ENCODE measurements at regions not wholly inside any gene's neighbourhood (a gene's known extent, or its start where the extent isn't known, plus 50 kb on each side); places are given as distances from the start of the nearest gene placed in this dataset.
"Not testable (repeated sequence)": the region's sequence is repeated elsewhere in the genome, so short reads cannot be mapped to it uniquely, and the experiment has no call there.

- DNase-seq (ENCODE audit: low spot score) (no peak), FAIRE-seq (no peak)
Measured at GRCh38 chr21:18114810-18115209, 129.8 kb upstream of the CHODL start.

GRCh38 chr21:18104802-18105201 lies 139.8 kb upstream of the CHODL start:
- FAIRE-seq (no peak), DNase-seq (ENCODE audit: low spot score) (no peak)

GRCh38 chr21:18096413-18096812 lies 148.2 kb upstream of the CHODL start:
- DNase-seq (ENCODE audit: low spot score); FAIRE-seq: not testable (repeated sequence)

GRCh38 chr21:18089786-18090185 lies 154.8 kb upstream of the CHODL start:
- DNase-seq (ENCODE audit: low spot score) (no peak), FAIRE-seq (no peak)

- no peak for FAIRE-seq
- no peak for DNase-seq (ENCODE audit: low spot score)
Measured at GRCh38 chr21:18070392-18070791, 174.2 kb upstream of the CHODL start.

- FAIRE-seq = no peak
- DNase-seq (ENCODE audit: low spot score) = no peak
Measured at GRCh38 chr21:18069875-18070274, 174.8 kb upstream of the CHODL start.

- no peak for FAIRE-seq
Measured at GRCh38 chr21:18060402-18060801, 184.2 kb upstream of the CHODL start.

GRCh38 chr21:18058731-18059398 lies 185.8 kb upstream of the CHODL start:
- DNase-seq (ENCODE audit: low spot score) (no peak), FAIRE-seq (no peak)

More at GRCh38 chr21:18060402-18060801, 184.2 kb upstream of the CHODL start:
- DNase-seq (ENCODE audit: low spot score) = no peak

- FAIRE-seq = no peak
- no peak for DNase-seq (ENCODE audit: low spot score)
Measured at GRCh38 chr21:18053151-18053550, 191.5 kb upstream of the CHODL start.

- no peak for DNase-seq (ENCODE audit: low spot score)
- FAIRE-seq = no peak
Measured at GRCh38 chr21:18049461-18049860, 195.2 kb upstream of the CHODL start.

- FAIRE-seq = no peak
Measured at GRCh38 chr21:18041012-18041411, 203.6 kb upstream of the CHODL start.

GRCh38 chr21:18030248-18030647 lies 211.1 kb upstream of the C21orf91 start:
- DNase-seq (ENCODE audit: low spot score) = no peak
- no peak for FAIRE-seq

More at GRCh38 chr21:18041012-18041411, 203.6 kb upstream of the CHODL start:
- DNase-seq (ENCODE audit: low spot score) = peak; percentile 30

GRCh38 chr21:18026359-18026758 lies 207.2 kb upstream of the C21orf91 start:
- DNase-seq (ENCODE audit: low spot score) = no peak
- FAIRE-seq = no peak

- no peak for DNase-seq (ENCODE audit: low spot score)
- FAIRE-seq = no peak
Measured at GRCh38 chr21:18023711-18024110, 204.6 kb upstream of the C21orf91 start.

- no peak for DNase-seq (ENCODE audit: low spot score)
- FAIRE-seq = no peak
Measured at GRCh38 chr21:18023157-18023556, 204.0 kb upstream of the C21orf91 start.

- DNase-seq (ENCODE audit: low spot score) = no peak
- FAIRE-seq = no peak
Measured at GRCh38 chr21:18007121-18007520, 188.0 kb upstream of the C21orf91 start.

GRCh38 chr21:18006691-18007090 lies 187.5 kb upstream of the C21orf91 start:
- FAIRE-seq = no peak
- no peak for DNase-seq (ENCODE audit: low spot score)

GRCh38 chr21:18002393-18002792 lies 183.2 kb upstream of the C21orf91 start:
- DNase-seq (ENCODE audit: low spot score) = no peak
- FAIRE-seq = no peak

- DNase-seq (ENCODE audit: low spot score) = no peak
- FAIRE-seq = no peak
Measured at GRCh38 chr21:18000981-18001686, 182.0 kb upstream of the C21orf91 start.

- FAIRE-seq = not testable (repeated sequence)
Measured at GRCh38 chr21:17998599-17998998, 179.4 kb upstream of the C21orf91 start.

GRCh38 chr21:17989780-17990179 lies 170.6 kb upstream of the C21orf91 start:
- FAIRE-seq (no peak), DNase-seq (ENCODE audit: low spot score) (no peak)

More at GRCh38 chr21:17998599-17998998, 179.4 kb upstream of the C21orf91 start:
- not testable (repeated sequence) for DNase-seq (ENCODE audit: low spot score)

GRCh38 chr21:17988102-17988437 lies 168.9 kb upstream of the C21orf91 start:
- FAIRE-seq (no peak), DNase-seq (ENCODE audit: low spot score) (no peak)

Data from RCC 7860 (cell line).